AG20443 (cell line): ENCODE measurements at regions not wholly inside any gene's neighbourhood (a gene's known extent, or its start where the extent isn't known, plus 50 kb on each side); places are given as distances from the start of the nearest gene placed in this dataset.
"Not testable (repeated sequence)": the region's sequence is repeated elsewhere in the genome, so short reads cannot be mapped to it uniquely, and the experiment has no call there.

ENCODE experiments used
- DNase-seq: peaks from one replicate; pipeline ENCODE4 v3.0.0; 2012; ENCODE audit warnings: low spot score, mixed read lengths

DNA sequence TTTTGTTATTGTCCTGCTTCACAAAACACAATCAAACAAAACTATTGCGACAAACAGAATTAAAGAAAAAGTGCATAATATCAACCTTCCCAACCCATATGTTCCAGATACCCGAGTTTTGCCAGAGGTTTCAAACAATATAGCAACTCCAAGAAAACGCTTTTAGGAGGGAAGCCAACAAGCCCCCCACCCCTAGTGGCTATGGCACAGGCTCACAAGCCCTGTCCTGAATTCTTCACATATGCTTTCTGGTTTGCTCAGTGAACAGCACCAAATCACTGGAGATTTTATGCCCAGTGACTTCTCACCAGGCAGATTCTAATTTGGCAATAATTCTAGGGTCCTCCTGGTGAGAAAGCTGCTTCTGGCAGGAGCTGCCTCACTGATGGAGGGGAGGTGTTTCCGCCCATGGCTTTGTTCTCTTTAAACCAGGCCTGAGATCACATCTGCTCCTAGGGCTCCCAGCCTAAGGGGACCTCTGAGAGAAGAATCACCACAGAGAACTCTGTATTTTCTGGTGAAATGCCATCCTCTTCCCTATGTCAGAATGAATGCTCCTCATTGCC is 1982.4 kb downstream of the EFNA5 start:
- no peak for DNase-seq

DNA sequence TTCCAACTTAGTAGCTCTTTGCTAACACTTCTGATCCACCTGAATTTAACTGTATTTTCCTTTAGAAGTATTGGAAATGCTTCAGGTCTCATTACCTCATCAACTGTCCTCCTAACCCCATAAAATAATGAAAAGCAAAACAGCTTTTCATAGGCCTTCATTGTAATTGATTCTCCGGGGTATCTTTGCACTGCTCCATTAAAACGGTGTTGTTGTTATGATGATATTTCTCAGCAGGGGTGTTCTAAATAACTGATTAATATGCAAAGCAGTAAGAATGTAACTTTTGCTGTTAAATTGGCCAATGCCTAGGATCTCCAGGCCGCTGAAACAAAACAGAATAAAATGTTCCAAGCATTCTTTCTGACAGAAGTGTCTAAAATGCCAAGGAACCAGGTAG is 1983.2 kb downstream of the EFNA5 start:
- no peak for DNase-seq

DNA sequence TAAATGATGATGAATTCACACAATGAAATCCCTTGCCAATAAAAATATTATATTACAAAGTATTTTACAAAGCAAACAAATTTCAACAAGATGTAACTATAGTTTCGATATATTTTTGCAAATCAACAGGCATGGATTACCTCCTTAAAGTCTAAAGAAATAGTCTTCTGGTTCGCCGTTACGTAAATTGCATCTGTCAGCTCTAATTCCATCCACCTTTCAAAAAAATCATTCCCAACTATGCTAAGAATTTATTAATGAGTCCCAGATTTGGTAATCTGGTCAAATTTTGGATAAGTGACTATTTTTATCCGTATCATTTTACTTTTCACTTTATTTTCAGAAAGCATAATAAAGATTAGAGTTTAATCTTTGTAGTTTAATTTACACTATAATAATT is 1984.9 kb downstream of the EFNA5 start:
- DNase-seq: no peak

DNA sequence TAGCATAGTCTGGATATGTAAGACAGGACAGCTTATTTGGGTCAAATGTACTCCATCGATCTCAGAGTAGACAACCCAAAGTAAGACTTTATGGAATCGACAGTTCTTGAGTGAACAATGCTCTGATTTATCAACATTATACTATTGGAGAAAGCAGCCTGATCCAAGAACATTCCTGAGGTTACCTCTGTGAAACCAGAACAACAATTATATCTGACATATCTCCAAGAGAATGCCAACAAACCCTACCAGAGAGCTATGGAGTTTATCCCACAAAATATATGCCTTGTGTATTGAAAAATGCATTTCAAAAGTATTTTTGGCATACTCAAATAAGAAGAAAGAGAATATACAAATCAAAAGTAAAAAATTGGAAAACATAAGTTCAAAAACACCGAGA is 1985.9 kb downstream of the EFNA5 start:
- no peak for DNase-seq

DNA sequence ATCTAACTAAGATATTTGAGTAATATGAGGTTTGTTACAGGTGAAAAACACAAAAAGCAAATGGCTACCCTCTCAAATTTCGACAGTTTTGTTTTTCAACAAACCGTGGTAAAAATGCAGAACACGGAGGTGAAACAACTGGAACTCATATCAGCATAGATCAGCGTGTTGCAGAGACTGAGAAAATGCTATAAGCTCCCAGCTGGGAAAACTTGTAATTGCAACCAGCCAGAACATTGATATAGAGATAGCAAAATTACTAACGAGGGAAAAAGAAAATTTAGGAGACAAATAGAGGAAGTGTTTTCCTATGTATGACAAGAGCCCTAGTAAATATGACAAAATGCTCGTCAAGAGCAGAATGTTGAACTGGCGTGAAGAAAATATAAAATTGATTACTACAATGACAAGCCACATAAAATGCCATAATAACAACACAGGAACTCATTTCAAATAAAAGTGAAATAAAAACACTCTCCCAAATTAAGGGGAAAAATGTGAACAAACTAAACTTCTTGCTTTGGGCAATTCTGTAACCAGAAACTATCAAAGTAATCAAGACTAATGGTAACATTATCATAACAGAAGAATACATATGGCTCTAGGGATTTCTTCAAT is 1989.8 kb downstream of the EFNA5 start:
- DNase-seq: no peak

DNA sequence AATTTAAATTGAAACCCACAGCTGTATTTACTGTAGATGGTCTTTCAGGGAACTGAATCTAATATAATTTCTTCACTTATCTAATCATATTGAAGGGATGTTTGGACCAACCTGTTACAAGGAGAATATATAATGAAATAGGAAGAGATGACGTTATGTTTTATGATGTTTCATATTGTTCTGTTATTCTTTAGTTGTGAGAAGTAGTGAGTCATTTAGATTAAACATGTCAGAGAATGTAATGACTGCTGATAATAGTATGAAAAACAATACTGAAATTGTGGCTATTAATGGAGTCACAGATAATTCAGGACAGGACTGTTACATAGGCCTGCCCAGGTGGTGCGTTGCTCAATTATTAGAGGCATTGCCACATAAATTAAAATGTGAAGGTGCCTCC is 1993.4 kb downstream of the EFNA5 start:
- DNase-seq: no peak

DNA sequence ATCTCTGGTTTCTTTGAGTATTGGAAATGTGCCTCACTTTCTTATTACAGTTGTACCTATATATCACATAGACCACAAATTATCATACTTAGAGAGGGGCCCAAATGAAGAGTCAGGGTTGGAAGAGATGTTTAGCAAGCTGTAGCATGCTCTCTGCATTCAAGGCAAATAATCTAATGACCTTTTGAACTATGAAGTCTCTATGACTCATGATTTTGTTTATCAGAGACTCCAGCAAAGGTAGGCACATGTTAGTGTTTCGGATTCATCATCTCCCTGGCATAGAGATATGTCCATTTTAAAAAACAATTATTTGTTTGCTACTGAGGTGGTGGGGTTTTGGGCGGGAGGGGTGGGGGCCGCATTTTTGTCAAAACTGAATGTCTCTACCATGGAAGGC is 2000.1 kb downstream of the EFNA5 start:
- DNase-seq: no peak

DNA sequence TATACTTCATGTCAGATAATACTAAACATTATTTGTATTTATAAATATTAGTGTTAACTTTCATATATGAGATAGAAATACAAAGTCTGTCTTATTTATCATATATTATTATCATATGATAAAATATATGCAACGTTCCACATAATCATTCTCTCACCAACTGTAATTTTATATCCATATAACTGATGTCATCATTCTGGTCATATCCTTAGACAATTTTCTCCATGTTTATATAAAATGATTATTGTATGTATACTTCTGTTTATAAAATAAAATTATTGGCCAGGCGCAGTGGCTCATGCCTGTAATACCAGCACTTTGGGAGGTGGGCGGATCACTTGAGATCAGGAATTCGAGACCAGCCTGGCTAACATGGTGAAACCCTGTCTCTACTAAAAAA is 2007.1 kb downstream of the EFNA5 start:
- no peak for DNase-seq

DNA sequence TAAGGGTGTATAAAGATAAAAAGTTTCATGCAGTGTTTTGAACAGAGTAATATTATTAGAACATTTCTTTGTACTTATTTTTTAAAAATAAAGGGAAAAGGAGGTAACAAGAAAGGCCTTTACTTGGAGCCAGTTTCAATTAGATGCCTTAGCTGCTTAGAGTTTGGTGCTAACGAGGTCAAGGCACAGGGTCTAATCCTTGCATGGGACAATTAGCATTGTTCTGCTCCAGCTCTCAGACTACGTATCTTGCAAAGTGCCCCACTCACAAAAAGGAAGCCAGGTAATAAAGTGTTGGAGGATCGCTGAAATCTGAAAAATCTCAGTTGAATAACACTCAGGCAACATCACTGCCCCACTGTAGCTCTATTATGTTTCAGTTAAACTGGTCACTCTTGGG is 2011.3 kb downstream of the EFNA5 start:
- no peak for DNase-seq

DNA sequence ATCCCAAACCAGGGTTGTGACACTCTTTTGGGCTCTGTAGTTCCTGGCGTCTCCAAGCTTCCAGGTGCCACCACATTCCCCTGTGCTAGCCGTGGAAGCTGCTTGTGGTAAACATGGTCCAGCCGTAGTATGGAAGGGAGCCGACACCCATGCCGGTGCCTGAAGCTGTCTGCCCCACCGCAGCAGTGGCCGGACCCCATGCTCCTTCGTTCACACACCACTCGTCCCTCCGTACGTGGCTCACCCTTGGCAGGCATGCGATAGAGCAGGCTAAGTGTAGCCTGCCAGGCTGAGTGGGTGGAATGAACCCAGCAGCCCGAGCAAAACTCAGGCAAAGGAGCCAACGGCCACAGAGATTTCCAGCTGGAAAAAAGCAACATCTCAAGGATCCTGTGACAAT is 2030.4 kb downstream of the EFNA5 start:
- no peak for DNase-seq

DNA sequence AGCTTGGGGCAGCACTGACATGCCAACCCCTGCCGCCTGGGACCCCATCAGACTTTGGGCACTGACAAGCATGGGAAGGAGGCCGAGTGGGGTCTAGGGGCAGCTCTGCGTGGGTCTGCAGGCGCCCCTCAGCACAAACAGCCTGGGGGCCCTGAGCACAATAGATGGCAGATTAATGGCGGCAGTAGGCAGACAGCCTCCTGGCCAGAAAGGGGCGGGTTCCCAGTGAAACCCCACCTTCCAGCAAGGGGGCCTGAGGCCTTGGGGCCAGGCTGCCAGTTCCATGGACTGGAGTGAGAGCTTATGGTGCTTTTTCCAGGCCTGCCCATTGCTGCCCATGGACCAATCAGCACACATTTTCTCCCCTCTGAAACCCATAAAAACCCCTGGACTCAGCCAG is 2031.2 kb downstream of the EFNA5 start:
- DNase-seq: no peak

DNA sequence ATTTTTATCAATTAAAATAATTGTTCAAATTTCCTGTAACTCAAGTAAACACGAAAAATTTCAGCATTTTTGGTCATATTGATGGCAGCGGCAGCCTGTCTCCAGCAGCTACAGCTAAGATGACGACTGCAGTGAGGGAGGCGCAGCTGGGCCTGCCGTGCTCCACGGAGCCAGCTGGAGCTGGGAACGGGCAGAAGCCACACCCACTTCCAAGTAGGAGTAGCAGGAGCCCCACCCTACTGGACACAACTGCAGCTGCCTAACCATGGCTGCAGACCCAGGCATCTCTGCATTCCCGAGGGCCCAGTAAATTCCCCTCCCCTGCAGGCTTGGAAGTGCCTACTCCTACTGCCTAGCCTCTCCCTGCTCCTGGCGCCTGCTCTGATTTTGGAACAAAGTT is 2031.7 kb downstream of the EFNA5 start:
- DNase-seq: no peak

DNA sequence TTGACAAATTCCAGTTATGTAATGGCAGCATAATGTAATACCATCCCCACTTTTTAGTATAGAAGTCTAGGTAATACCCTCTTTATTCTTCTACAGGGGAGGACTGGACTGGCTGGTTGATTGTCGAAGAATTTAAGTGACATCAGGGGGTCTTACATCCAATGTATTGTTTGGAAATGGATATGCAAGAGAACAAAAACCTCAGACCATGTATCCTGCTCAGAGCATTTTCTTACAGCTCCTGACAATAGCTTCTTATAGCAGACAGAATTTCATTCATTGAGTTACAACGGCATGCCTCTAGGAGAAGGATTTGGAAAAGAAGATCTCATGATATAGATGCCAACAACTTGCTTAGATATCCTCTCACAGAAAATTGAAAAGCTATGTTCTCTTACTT is 2032.3 kb downstream of the EFNA5 start:
- no peak for DNase-seq

DNA sequence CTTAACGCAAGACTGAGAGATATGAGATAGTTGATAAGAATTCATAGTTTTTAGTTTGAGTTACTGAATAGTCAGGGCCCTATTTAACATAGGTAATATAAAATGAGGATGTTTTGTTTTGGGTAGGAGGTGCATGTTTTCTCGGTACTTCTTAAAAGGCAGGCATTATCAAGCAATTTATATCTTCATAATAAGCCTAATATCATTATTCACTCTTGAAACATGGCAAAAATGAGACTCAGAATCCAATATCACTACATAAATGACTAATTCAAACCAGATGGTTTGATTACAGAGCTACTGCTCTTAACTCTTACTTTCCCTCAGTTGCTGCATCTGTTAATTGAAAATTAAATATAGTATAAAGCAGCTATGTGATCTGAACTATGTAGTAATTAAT is 2038.7 kb downstream of the EFNA5 start:
- DNase-seq: no peak

DNA sequence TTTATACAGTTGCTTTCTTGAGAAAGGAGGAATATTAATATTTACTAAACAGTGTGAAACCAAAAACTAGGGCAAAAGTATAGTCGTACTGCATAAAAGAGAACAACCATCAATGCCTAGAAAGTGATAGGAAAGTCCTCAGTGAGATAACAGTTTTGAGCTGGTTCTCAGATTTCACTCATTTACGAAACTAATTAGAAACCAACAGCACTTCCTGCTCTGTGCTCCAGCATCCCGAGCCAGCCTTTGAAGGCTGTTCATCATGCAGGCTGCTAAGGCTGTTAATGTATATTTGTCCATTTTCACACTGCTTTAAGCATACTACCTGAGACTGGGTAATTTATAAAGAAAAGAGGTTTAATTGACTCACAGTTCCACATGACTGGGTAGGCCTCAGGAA is 2039.9 kb downstream of the EFNA5 start:
- no peak for DNase-seq

DNA sequence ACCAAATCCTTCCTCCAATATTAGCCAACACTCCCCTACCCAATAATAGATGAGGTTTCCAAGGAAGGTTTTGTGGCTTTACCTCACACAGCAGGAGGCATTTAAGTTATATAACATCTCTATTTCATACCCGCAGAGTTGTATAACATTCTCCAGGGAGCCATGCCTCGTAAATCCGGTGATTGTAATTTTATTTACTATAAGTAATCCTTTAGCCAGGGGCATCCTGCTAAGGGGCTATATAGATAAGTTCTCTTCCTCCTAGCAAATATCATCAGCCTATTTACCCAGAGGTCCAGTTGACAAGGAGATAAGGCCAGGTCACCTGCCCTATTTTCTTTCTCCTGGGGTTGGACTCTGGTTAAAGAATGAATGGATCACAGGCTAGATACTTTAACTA is 2051.0 kb downstream of the EFNA5 start:
- no peak for DNase-seq

DNA sequence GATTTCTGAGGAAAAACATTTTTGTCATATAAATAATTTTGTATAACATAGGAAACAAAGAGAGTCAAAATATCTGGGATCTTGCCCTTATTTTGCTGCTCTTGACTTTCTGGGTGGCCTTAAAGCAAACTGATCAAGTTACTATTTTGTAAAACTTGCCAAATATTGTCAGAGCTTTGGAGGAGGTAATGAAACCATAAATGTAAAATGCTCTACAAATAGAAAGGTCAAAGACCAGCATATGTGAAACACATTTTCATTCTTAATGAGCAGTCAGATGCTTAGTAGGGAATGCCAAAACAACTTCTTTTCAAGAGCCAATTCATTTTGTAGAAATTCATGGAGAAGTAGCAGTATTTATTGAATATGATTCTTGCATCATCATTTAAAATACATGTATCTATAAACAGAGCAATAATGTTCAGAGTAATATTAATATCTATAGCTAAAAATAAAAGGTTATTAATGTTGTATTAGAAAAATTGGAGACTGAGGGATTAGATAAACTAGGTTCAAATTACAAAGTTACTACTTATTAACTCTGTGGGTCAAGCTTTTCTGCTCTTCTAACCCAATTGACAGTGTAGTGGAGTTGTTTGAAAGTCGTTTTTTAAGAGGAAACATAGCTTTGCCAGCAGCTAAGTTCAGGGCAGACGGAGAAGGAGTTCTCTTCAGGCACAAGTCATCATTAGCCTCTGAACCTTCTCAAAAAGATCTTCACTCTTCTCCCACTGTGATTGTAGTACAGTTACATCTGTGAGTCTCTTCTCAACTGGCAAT is 2053.1 kb downstream of the EFNA5 start:
- no peak for DNase-seq

DNA sequence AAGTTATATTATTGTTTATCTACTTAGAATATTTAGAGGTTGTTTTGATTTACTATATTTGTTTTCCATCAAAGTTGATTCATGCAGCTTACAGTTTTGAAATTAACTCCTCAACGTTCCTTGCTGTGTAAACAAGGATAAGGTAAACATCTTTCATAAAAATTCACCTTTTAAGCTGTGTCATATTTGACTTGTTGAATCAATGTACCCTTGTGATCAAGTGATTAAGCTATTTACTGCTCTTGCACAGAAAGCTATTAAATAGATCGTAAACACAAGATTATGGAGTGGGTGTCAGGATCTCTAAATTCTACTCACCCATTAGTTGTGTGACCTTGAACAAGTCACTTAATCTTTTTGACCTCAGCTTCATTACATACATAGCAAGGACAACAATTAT is 2054.0 kb upstream of the NUDT12 start:
- no peak for DNase-seq

DNA sequence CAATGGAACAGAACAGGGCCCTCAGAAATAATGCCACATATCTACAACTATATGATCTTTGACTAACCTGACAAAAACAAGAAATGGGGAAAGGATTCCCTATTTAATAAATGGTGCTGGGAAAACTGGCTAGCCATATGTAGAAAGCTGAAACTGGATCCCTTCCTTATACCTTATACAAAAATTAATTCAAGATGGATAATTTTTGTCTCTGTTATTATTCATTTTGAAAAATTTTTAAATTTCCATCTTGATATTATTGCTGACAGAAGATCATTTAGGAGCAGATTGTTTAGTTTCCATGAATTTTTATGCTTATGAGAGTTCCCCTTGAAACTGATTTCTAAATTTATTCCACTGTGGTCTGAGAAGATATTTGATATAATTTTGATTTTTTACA is 2039.8 kb upstream of the NUDT12 start:
- not testable (repeated sequence) for DNase-seq

DNA sequence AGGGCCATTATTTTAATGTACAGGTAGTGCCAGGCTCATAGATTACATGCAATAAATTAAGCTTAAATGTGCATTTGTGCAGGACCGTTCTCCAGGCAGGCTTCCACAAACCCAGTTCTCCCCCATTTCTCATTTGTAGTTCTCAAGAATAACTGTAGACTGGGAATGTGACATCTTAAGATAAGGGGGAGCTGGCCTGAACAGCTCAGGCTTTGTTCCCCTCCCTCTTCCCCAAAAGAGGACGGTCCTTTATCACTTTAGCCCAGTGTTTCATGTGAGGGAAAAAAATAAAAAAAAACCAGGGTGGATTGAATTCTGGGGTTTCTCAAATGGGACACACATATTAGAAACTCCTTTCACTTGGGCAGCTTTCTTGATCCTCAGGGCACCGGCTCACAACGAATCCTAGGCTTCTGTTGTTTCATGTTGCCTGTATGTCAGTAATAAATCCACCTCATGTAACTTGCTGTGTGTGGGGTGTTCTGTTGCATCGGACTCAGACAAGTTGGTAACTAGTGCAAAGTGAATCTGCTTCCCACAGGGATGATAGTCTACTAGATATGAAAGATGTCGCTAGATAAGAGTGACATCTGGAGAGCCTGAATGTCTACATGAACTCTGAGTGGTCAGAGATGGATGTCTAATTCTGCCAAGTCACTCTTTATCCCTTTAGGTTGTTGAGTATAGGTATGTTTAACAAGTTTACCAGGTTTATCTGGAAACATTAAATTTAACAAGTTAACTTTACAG is 2030.6 kb upstream of the NUDT12 start:
- no peak for DNase-seq

DNA sequence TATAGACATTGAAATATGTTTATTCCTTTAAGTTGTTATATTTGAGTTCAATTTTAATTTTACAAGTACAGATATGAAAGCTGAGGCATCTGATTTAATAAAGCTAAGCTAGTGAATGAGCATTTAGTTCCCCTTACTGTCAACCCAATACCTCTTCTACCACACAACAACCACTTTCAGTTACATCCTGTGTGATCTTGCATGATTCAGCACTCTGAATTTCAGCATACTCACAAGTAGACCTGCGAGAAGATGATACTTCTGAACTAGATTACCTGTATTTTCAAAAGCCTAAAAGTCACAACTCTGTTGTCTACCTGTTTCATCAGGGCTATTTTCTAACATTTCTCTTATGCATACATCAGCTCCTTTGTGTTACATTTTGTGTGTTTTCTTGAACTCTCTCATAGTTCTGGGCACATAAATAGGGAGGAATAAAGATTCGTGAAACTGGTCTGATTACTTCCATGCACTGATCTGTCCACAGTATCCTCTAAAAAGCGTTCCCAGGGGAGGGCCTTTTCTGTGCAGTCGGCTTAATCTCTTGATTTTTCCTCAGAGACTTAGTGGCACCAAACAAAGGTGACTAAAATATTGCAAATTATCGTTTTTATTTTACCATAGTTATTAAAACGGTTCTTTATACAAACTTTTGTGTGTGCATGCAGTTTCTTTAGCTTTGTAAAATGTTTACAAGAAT is 2025.5 kb upstream of the NUDT12 start:
- DNase-seq: no peak

DNA sequence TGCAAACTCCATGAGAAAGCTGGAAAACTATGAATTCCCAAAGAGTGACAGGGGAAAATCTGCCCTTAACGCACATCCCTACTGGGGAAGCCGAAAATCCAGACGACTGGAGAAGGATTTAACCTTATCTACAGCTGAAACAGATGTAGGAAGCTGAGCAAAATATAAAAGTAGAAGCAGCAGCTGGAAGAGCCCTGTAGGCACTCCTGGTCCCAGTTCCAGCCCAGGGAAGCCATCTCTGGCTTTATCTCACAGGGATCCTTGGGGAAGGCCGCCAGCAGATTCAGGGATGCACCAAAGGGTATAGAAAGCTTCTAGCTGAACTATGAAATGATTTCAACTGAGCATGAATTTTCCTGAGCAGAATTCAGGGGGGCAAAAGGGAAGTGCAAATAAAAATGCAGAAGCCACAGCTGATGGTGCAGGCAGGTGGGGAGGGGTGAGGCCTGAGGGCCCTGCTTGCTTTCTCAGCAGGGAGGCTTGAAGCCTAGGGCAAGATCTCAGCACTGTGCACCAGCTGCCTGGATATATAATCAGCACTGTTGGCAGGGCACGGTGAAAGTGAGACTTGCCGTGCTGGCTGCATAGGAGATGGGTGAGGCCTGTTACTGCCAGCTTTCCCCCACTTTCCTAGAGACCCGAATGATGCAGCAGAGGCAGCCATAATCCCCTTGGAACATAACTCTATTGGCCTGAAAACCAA is 2019.5 kb upstream of the NUDT12 start:
- no peak for DNase-seq
